Hypothalamus (tissue), 51 donors: ENCODE measurements at regions not wholly inside any gene's neighbourhood (a gene's known extent, or its start where the extent isn't known, plus 50 kb on each side); places are given as distances from the start of the nearest gene placed in this dataset.

Source experiments
- DNase-seq, 51 donors: peaks; one replicate each; lab custom pipeline; 2025; lab: John Stamatoyannopoulos, UW

DNA sequence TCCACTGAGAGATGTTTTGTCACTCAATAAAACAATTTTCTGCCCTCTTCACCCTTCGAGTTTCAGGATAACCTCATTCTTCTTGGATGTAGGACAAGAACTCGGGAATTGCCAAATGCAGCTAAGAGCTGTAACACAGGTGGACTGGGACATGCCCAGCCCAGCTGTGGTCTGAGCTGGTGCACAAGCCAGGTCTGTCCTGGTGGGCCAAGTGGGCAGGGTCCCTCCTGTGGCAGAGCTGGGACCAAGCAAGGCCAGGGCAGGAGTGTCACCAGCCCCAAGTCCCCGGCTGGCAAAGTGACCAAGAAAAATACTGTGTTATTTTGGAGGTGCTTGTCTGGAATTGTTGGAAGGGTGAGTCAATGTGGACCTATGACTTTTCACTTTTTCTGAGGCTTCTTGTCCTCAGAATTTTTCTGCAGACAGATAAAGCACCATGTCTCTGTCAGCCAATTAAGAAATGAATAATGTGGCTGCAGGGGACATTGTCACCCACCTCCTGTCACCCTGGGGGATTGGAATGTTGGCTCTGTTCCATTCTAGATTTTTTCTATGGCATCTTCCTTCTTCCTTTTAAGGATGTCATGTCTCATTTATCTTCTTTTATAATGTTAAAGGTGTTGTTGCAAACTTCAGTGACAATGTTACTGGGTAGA lies 645.2 kb upstream of the EPHA6 start:
- DNase-seq = no peak

DNA sequence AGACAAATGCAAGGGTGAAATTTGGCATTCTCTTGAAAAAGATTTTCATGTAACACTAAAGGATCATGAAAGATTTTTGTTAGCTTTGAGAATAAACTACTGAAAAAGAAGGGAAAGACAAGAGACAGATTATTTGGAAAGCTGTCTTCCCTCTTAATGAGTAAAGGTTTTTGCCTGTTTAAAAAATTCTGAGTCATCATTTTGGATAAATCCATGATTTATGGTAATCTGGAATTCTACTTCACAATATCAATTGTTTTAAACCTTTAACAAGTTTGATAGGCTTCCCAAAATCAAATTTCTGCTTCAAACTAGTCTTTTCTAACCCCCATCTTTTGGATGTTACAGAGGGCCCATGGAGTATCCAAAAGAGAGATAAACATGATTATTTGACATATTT lies 641.5 kb upstream of the EPHA6 start:
- DNase-seq = no peak

DNA sequence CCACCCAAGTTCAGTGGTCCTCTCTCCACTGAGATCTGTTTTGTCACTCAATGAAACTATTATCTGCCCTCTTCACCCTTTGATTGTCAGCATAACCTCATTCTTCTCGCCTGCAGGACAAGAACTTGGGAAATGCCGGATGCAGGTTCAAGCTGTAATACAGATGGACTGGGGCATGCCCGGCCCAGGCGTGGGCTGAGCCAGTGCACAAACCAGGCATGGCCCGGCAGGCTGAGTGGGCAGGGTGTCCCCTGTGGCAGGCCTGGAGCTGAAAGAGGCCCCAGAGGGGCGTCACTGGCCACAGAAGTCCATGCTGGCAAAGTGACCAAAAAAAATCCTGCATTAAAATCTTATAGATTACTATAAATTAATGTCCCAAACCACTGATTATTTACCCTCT lies 638.9 kb upstream of the EPHA6 start:
- DNase-seq = no peak

DNA sequence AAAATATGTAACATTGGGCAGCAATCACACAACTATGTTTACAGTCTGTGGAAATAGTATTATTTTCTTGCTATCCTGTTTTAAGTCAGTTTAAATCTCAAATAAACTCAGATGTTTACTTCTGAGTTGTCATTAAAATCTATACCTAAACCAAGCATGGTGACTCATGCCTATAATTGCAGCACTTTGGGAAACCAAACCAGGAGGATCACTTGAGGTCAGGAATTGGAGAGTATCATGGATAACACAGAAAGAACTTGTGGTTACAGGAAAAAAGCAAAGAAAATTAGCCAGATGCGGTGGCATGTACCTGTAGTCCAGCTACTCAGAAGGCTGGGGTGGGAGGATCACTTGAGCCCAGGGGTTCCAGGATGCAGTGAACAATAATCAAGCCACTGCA lies 631.6 kb upstream of the EPHA6 start:
- no peak for DNase-seq

DNA sequence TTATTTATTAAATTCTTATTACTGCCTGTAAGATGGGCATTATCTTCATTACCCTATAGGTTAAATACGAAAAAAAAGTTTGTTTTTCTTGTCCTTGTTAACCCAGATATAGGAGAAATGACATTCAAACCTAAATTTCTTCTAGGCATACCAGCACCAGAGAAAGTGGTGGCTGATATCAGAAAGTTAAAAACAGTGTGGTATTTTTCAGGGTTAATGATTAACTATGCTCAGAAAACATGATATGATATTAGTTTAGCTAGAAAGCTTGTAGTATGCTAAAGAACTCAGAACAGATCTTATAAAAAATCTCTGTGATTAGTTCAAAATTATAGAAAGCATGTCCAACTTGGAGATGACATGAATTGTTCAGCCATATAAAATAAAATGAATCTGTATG lies 630.5 kb upstream of the EPHA6 start:
- DNase-seq = no peak

DNA sequence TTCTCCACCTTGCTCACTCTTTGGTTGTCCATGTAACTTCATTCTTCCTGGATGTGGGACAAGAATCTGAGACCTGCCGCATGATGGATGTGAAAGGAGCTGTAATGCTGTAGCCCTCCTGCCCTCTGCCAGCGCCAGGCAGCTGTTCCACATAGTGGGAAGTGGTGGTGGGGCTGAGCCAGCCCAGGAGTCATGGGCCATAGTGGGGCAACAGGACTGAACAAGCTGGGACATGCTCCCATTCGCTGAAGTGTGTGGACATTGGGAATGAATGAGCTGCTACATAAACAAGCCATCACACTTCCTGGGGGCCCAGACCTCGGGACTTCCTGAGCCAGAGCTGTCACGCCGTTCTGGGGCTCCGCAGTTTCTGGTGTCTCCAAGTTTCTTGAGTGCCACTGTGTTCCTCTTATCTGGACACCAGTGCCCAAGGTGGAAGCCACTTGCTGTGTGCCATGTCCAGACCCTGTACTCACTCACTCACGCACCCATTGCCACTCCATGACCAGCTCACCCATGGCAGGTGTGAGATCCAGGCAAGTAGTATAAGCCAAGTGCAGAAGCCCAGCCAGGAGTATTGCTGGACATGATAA lies 624.3 kb upstream of the EPHA6 start:
- DNase-seq = no peak

DNA sequence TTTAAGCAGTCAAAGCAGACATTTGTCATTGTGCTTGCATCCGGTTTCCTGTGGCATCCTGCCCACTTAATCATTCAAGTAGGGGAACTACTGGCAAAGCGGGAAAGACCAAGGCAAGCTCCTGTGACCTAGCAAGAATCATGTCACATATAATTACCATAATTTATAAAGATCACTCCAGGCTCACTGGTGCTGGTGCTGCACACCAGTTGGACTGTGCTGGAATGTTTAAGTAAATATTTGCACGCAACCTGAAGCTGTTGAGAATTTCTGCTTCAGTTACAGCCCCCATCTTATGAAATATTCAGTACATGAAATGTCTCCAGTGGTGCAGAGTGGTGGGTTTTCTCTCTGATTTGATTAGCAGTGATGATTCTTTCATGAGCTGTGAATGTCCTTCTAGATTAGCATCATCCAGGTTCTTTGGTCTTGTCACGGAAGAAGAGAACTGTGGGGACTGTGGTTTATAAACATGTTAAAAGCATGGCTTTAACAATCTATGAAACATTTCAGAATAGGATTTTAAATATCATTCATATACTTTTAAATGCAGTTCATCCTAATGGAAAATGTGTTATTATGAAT lies 621.3 kb upstream of the EPHA6 start:
- DNase-seq = no peak

DNA sequence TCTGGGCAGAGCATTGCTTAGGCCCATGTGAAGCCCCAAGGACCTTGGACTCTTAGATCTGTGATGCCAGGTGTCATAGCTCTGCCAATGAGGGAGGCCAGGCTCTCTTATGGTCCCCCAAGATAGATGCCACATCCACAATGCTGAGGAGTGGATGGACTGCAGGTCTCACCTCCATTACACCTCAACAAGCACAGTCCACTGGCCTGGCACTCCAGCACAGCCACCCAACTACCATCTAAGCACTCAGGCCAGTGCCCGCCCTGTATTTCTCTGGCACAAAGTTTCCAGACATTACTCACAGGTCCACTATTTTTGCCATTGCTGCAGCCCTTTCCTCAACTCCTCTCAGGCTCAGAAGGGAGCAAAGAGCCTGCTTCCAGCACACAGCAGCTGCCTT lies 613.5 kb upstream of the EPHA6 start:
- DNase-seq = no peak

DNA sequence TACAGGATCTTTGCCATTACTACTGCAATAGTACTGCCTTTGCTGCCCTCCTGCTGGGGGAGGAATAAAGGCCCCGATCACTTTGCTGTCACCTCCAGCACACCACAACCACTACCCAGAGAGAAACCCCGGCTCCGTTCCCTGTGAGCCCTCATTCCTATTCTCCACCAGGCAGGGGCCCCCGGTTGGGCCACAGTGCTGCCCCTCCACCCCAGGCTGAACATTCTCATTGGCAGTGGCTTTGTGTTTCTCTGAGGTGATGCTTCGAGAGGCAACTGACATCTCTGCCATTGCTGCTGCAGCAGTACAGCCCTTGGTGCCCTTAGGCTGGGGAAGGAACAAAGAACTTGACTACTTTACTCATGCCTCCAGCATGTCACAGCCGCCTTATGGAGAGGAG lies 612.9 kb upstream of the EPHA6 start:
- DNase-seq = no peak

DNA sequence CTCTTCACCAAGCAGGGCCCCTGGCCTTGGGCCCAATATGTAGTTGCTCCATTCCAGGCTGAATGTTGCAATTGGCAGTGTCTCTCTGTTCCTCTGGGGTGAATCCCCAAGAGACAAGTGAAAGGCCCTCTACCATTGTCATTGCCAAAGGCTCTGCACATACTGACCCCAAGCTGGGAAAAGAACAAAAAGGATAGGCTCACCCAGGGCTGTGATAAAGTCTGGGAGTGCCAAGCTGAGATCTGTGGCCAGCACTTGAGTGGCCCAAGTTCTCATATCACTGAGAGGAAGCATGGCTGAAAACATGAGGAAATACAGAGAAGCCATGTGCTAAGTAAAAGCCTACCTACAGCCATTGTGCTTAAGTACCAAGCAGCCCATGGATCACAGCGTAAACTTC lies 612.2 kb upstream of the EPHA6 start:
- no peak for DNase-seq

DNA sequence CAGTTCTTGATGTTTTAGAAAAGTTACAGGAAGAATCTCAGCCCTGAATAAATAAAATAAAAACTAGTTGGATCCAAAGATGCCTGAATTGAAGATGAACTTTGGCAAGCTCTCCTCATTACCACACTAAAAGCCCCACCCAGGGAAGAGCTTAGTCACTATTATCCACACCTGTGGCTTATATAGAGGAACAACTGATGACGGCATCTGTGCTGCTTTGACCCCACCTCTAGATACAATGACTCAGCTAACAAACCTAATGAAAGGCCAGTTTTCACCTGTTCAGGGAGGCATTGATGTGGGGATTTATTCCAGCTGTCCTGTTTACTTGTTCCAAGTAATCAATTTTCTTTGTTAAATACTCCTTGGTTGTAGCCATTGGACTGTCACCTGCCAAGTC lies 604.7 kb upstream of the EPHA6 start:
- no peak for DNase-seq

DNA sequence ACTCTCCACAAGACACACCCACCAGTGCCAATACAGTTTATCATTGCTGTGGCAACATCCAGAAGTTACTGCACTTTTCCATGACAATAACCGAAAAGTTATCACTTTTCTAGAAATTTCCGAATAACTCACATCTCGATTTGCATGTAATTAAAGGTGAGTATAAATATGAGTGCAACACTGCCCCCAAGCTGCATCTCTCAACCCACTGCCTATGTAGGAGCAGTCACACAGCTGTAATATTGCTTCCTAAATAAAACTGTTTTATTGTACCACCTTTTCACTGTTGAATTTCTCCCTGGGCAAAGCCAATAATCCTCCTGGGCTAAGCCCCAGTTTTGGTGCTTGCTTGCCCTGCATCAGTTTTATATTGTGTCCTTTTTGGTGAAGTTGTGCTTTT lies 601.0 kb upstream of the EPHA6 start:
- DNase-seq = no peak

DNA sequence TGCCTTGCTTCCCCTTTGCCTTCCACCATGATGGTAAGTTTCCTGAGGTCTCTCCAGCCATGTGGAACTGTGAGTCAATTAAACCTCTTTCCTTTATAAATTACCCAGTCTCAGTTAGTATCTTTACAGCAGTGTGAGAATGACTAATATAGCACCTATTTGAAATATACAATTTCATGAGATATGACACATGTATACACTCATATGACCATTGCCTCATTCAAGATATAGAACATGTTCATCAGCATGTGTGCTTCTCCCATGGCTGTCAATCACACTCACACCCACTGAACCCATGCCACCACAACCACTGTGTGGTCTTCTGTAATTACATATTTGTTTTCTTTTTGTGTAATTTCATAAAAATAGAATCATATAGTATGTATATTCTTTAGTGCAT lies 599.5 kb upstream of the EPHA6 start:
- no peak for DNase-seq

DNA sequence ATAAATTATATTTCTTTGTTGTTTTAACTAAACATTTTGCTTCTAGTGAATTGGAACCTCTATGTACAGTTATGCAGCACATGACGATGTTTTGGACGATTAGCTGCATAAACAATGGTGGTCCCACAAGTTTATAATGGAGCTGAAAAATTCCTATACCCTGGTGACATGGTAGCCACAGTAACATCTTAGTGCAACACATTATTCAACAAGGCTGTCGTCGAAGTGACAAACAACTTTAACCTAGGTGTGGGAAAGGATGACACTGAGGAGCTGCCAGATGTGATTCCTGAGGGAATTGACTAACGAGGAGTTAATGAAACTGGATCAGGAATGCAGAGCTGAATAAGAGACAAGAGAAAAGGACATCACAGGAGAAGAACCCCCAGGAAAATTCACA lies 588.9 kb upstream of the EPHA6 start:
- DNase-seq = no peak

DNA sequence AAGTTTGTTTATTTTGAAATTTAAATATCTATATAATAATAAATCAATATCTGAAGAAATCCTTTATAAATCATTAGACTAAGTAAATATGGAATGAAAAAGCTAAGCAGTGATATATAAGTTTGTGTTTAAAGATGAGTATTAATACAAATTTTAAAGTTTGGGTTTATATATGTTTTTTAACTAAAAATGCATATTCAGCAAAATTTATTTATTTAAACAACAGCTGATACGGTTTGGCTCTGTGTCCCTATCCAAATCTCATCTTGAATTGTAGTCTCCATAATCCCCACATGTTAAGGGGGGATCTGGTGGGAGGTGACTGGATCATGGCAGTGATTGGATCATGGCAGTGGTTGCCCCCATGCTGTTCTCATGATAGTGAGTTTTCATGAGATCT lies 580.7 kb upstream of the EPHA6 start:
- DNase-seq = no peak

DNA sequence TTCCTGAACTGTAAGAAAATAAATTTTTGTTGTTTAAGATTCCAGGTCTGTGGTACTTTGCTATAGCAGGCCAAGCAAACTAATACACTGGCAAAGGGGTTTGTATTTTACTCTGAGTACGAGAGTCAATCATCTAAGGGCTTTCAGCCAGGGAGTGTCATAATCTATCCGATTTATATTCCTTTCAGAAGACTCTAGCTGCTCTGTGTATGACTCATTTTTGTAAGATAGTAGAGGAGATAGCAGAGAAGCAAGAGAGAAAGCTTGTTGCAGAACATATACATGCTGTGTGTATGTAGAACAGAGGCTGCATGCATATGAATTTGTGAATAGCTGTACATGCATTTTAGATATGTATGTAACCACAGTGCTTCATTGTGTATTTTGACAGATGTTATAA lies 577.9 kb upstream of the EPHA6 start:
- DNase-seq = no peak

DNA sequence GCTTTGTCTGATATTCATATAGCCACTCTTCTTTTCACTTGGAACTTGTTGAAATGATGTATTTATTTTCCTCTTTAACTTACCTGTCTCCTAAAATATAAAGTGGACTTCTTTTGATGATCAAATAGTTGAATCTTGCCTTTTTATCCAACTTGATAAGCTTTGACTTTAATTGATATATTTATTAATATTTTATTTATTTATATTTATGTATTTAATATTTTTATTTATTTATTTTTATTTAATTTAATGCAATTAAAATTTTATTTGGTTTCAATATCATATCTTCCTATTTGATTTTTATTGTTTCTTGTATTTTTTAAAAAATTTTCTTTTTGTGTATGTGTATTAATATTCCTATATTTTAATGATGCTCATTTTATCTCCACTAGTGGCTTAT lies 555.1 kb upstream of the EPHA6 start:
- DNase-seq = no peak

DNA sequence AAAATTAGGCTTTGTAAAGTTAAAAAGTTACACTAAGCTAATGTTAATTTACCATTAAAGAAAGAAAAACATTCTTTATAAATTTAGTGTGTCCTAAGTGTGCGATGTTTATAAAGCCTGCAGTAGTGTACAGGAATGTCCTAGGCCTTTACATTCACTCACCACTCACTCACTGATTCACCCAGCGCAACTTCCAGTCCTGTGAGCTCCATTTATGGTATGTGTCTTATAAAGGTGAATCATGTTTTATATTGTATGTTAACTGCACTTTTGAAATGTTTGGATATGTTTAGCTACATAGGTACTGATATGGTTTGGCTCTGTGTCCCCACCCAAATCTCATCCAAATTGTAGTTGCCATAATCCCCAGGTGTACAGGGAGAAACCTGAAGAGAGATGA lies 549.7 kb upstream of the EPHA6 start:
- DNase-seq = no peak

DNA sequence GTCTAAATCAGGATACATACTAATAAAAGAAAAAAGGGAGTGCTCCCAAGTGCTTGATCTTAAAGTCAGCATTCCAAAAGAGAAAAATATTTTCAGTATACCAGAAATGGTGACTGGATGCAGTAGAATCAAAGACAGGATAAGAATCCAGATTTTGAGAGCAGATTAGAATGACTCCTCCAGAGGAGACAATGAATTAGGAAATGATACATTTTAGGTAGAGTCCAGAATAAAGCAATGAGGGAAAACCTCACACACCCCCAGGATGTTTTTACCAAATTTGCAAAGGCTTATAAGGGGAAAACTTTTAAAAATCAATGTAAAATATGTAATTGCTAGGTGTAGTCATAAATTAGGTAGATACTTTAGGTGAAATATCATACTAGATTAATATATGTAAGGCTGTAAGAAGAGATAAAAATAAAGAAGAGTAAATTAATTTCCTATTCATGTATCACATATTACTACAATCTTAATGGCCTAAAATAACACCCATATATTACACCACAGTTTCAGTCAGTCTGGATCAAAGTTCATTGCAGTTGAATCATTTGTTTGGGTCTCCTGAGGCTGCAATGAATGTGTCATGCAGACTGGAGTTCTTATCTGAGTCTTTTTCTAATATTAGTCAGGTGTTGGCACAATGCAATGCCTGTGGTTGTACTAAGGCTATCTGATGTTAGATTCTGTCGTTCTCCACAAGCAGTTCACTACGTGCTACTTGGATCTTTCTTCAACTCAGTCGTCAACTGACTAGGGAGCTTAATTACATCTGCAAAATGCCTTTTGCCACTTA lies 547.8 kb upstream of the EPHA6 start:
- no peak for DNase-seq

DNA sequence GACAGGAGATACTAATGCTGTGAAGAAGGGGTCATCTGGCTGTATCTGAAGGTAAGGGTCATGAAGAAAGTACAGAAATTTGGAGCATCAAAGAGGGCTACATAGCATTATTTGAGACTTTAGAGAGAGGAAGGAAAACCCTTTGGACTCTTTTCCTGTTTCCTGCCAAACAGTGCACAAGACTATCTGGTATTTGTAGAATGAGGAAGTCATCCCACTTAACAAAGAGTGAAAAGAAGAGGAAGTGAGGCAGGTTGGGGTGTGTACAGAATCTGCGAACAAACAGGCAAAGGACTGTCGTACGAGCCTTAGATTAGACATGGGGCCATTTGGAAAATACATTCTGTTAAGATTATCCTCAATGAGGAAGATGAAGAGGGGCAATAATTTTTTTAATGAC lies 546.8 kb upstream of the EPHA6 start:
- no peak for DNase-seq

DNA sequence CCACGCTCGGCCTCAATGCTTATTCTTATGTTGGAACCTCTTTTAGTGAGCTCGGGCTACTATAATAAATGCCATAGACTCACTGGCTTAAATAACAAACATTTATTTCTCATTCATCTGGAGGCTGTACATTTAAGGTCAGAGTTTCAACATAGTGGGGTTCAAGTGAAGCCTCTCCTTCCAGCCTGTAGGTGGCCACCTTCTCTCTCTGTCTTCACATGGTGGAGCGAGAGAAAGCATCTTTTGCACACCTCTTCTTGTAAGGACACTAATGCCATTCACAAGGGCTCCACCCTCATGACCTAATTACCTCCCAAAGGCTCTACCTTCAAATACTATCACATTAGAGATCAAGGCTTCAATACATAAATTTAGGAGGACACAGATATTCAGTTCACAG lies 520.3 kb upstream of the EPHA6 start:
- DNase-seq = no peak

DNA sequence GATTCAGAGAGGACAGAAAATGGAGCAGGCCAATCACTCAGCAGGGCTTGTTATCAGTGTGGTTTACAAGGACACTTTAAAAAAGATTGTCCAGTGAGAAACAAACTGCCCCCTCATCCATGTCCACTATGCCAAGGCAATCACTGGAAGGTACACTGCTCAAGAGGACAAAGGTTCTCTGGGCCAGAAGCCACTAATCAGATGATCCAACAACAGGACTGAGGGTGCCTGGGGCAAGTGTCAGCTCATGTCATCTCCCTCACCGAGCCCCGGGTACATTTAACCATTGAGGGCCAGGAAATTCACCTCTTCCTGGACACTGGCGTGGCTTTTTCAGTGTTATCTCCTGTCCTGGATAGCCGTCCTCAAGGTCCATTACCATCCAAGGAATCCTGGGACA lies 513.7 kb upstream of the EPHA6 start:
- DNase-seq = no peak
